Lower leg skin (tissue), 3 donors: ENCODE measurements at regions not wholly inside any gene's neighbourhood (a gene's known extent, or its start where the extent isn't known, plus 50 kb on each side); places are given as distances from the start of the nearest gene placed in this dataset.

Experiments
- POLR2A ChIP-seq, 2 donors: fragments of 450-650 bp; IDR thresholded peaks; one replicate each; pipeline ENCODE4 v1.6.1; 2016 to 2017; ENCODE audit warnings: antibody characterized with exemption in 2 of 2, mild to moderate bottlenecking in 1 of 2, moderate library complexity in 1 of 2
- TF ChIP-seq, protein P1 (sequence below), 3 donors: fragments of 450-650 bp; IDR thresholded peaks; one replicate each; pipeline ENCODE4 v1.5.1; 2016; ENCODE audit warnings: antibody characterized with exemption in 3 of 3, mild to moderate bottlenecking in 3 of 3, moderate library complexity in 2 of 3

DNA sequence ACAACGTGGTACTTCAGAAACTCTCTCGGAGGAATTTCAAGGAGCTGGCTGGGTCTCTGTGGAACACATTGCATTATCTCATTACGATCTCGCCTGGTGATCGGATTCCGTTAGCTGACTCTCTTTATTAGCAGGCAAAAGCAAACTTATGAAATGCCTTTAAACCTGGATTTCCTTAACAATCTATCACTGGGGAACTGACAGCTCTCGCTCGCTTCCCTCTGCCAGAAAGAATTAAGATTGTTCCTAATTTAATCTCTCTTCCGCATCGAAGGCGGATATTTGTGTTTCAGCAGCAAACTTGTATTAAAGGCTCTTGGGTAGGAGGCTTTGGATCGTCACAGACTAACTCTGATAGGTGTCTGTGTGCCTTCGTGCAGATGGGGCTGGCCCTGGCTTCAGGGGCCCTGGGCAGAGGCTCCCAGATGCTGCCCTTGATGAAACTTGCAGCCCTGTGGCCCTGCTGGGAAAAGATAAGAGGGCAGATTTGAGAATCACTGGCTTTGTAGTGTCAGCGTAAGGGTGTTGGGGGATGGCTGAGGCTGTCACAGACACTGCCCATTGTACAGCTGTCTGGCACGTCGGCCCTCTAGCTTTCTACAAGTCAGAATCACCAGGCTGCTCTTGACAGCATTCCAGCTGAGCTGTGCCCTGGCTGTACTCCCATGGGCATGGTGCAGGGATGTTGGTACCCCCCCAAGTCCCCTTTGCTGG is 162.2 kb upstream of the NECTIN1 start:
- TF ChIP-seq, protein P1, sequence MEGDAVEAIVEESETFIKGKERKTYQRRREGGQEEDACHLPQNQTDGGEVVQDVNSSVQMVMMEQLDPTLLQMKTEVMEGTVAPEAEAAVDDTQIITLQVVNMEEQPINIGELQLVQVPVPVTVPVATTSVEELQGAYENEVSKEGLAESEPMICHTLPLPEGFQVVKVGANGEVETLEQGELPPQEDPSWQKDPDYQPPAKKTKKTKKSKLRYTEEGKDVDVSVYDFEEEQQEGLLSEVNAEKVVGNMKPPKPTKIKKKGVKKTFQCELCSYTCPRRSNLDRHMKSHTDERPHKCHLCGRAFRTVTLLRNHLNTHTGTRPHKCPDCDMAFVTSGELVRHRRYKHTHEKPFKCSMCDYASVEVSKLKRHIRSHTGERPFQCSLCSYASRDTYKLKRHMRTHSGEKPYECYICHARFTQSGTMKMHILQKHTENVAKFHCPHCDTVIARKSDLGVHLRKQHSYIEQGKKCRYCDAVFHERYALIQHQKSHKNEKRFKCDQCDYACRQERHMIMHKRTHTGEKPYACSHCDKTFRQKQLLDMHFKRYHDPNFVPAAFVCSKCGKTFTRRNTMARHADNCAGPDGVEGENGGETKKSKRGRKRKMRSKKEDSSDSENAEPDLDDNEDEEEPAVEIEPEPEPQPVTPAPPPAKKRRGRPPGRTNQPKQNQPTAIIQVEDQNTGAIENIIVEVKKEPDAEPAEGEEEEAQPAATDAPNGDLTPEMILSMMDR (IDR thresholded peaks at IDR 0.05), result no peak
- TF ChIP-seq POLR2A (IDR thresholded peaks at IDR 0.05), result no peak
